IMR-90 (cell line): ENCODE measurements at regions not wholly inside any gene's neighbourhood (a gene's known extent, or its start where the extent isn't known, plus 50 kb on each side); places are given as distances from the start of the nearest gene placed in this dataset.

ENCODE experiments used
- BHLHE40 ChIP-seq: fragments of 150-350 bp; IDR thresholded peaks from 2 replicates; pipeline ENCODE4 v1.6.1; 2016; ENCODE audit warnings: mild to moderate bottlenecking, low read depth, low read length
- CEBPB ChIP-seq: IDR thresholded peaks from 2 replicates; pipeline ENCODE4 v1.6.1; 2012; ENCODE audit warnings: low read depth, low read length, improper control_type of control experiment
- CTCF ChIP-seq: conservative IDR thresholded peaks from 2 replicates; pipeline ENCODE4 v1.5.1; 2012; ENCODE audit warnings: mild to moderate bottlenecking, low read depth, low read length, improper control_type of control experiment
- POLR2A ChIP-seq: IDR thresholded peaks from 2 replicates; pipeline ENCODE4 v1.6.1; 2012; ENCODE audit warnings: mild to moderate bottlenecking, low read depth, low read length
- RFX5 ChIP-seq: IDR thresholded peaks from 2 replicates; pipeline ENCODE4 v1.8.0; 2012; ENCODE audit warnings: low read depth, mild to moderate bottlenecking, low read length, moderate library complexity
- SMC3 ChIP-seq: fragments of 150-350 bp; IDR thresholded peaks from 2 replicates; pipeline ENCODE4 v1.6.1; 2016; ENCODE audit warnings: low read depth, mild to moderate bottlenecking, antibody characterized with exemption, low read length, moderate library complexity
- USF2 ChIP-seq: fragments of 150-350 bp; IDR thresholded peaks from 2 replicates; pipeline ENCODE4 v1.6.1; 2017; ENCODE audit warnings: mild to moderate bottlenecking, antibody characterized with exemption, low read length, low read depth

GRCh38 chr14:90464481-90464880, 67.7 kb downstream of the CALM1 start:
- no peak for TF ChIP-seq CEBPB
- no peak for TF ChIP-seq CTCF
- TF ChIP-seq POLR2A = no peak
- TF ChIP-seq USF2 = no peak
- TF ChIP-seq BHLHE40 = no peak
- TF ChIP-seq RFX5 = no peak
- TF ChIP-seq SMC3 = no peak
